CD14-positive monocyte (primary cell): ENCODE measurements at regions not wholly inside any gene's neighbourhood (a gene's known extent, or its start where the extent isn't known, plus 50 kb on each side); places are given as distances from the start of the nearest gene placed in this dataset.

ENCODE experiments used
- DNase-seq, 3 donors: peaks; one replicate each; pipeline ENCODE4 v3.0.0-alpha.2; 2011 to 2022
- H2AFZ ChIP-seq: 2 replicates; pipeline ENCODE4 v1.6.0; 2012; ENCODE audit warnings: mild to moderate bottlenecking, low read depth, low read length, inconsistent platforms; ENCODE audit not compliant: insufficient read depth, poor library complexity, severe bottlenecking
- H3K27ac ChIP-seq, 2 donors: 1 replicate in 1 of 2; 2 replicates in 1 of 2; pipeline ENCODE4 v1.5.1; 2012 to 2013; ENCODE audit warnings: low read length in 2 of 2, control low read depth in 1 of 2, inconsistent platforms in 1 of 2, low read depth in 1 of 2, mild to moderate bottlenecking in 1 of 2
- H3K27me3 ChIP-seq, 2 donors: one replicate each; pipeline versions ENCODE4 v1.6.0 to v1.6.1; 2011 to 2013; ENCODE audit warnings: low read length in 2 of 2; ENCODE audit not compliant: control insufficient read depth in 2 of 2, insufficient read depth in 2 of 2
- H3K36me3 ChIP-seq, 2 donors: replicated peaks in 1 of 2; 1 replicate in 1 of 2; 2 replicates in 1 of 2; pipeline versions ENCODE4 v1.5.1 to v1.6.1; 2012 to 2013; ENCODE audit warnings: low read length in 2 of 2, control low read depth in 1 of 2, inconsistent platforms in 1 of 2, mild to moderate bottlenecking in 1 of 2; ENCODE audit not compliant: insufficient read depth in 2 of 2, control insufficient read depth in 1 of 2
- H3K4me1 ChIP-seq, 2 donors: 1 replicate in 1 of 2; 2 replicates in 1 of 2; pipeline versions ENCODE4 v1.5.1 to v1.6.1; 2012 to 2013; ENCODE audit warnings: low read length in 2 of 2, control low read depth in 1 of 2, inconsistent platforms in 1 of 2, mild to moderate bottlenecking in 1 of 2, moderate library complexity in 1 of 2; ENCODE audit not compliant: insufficient read depth in 2 of 2, control insufficient read depth in 1 of 2
- H3K4me2 ChIP-seq: replicated peaks from 2 replicates; pipeline ENCODE3; 2012; ENCODE audit warnings: low read length, moderate library complexity, mild to moderate bottlenecking; ENCODE audit not compliant: poor library complexity, severe bottlenecking; ENCODE audit errors: extremely low read depth
- H3K4me3 ChIP-seq, 3 experiments: fragments of 200-600 bp in 1 of 3; sonication (generic) in 1 of 3; replicated peaks in 1 of 3; 1 replicate in 2 of 3; 2 replicates in 1 of 3; pipeline ENCODE4 v1.5.1; 2011 to 2013; ENCODE audit warnings: low read length in 3 of 3, mild to moderate bottlenecking in 3 of 3, control low read depth in 2 of 3, low read depth in 2 of 3, inconsistent platforms in 1 of 3, moderate library complexity in 1 of 3
- H3K79me2 ChIP-seq: 2 replicates; pipeline ENCODE4 v1.6.0; 2012; ENCODE audit warnings: mild to moderate bottlenecking, control low read depth, inconsistent platforms, low read length, moderate library complexity; ENCODE audit not compliant: insufficient read depth
- H3K9ac ChIP-seq: 2 replicates; pipeline ENCODE4 v1.6.0; 2017; ENCODE audit warnings: low read length, mild to moderate bottlenecking; ENCODE audit not compliant: insufficient read depth, poor library complexity, severe bottlenecking
- H3K9me3 ChIP-seq, 2 donors: replicated peaks in 1 of 2; 1 replicate in 1 of 2; 2 replicates in 1 of 2; pipeline versions ENCODE4 v1.5.1 to v1.6.1; 2012 to 2013; ENCODE audit warnings: low read length in 2 of 2, control low read depth in 1 of 2; ENCODE audit not compliant: control insufficient read depth in 1 of 2, insufficient read depth in 1 of 2
- H4K20me1 ChIP-seq: 2 replicates; pipeline ENCODE4 v1.6.0; 2012; ENCODE audit warnings: mild to moderate bottlenecking, low read length, control low read depth, moderate library complexity; ENCODE audit not compliant: insufficient read depth
- H3K27ac Mint-ChIP-seq, 7 donors: one replicate each; pipeline ENCODE4 v1.8.0; 2020; ENCODE audit warnings: mild to moderate bottlenecking in 7 of 7, mixed read lengths in 7 of 7, moderate library complexity in 6 of 7, inconsistent platforms in 2 of 7
- H3K27me3 Mint-ChIP-seq, 3 donors: one replicate each; pipeline ENCODE4 v1.8.0; 2021 to 2022; ENCODE audit warnings: low read depth in 3 of 3, mild to moderate bottlenecking in 3 of 3, mixed read lengths in 3 of 3, moderate library complexity in 3 of 3, inconsistent platforms in 1 of 3
- H3K36me3 Mint-ChIP-seq, 2 donors: one replicate each; pipeline ENCODE4 v1.8.0; 2020; ENCODE audit warnings: mixed read lengths in 2 of 2, inconsistent platforms in 1 of 2, mild to moderate bottlenecking in 1 of 2
- H3K4me1 Mint-ChIP-seq: one replicate; pipeline ENCODE4 v1.8.0; 2020; ENCODE audit warnings: mild to moderate bottlenecking, mixed read lengths
- H3K4me3 Mint-ChIP-seq, 2 donors: one replicate each; pipeline ENCODE4 v1.8.0; 2020; ENCODE audit warnings: mild to moderate bottlenecking in 2 of 2, mixed read lengths in 2 of 2, moderate library complexity in 1 of 2
- H3K9me3 Mint-ChIP-seq, 7 donors: one replicate each; pipeline ENCODE4 v1.8.0; 2020 to 2022; ENCODE audit warnings: mixed read lengths in 7 of 7, mild to moderate bottlenecking in 6 of 7, moderate library complexity in 6 of 7, inconsistent platforms in 2 of 7
- CTCF ChIP-seq: fragments of 200-600 bp; IDR thresholded peaks from one replicate; pipeline ENCODE4 v1.8.0; 2022; ENCODE audit warnings: antibody characterized with exemption, mild to moderate bottlenecking
- WGBS: methylation state at CpG from one replicate; pipeline ENCODE4 v1.1.5; 2013; ENCODE audit warnings: missing lambda C conversion rate; ENCODE audit not compliant: insufficient coverage; 5-methylcytosine and 5-hydroxymethylcytosine counted together
- intact Hi-C, 2 donors: fragments of 100-400 bp; cut with micrococcal nuclease; formaldehyde crosslinking; loops; one replicate each; pipeline versions ENCODE4 v1.15.0 to v1.15.1; 2023

GRCh38 chr10:76740514-76740913 is 897.1 kb downstream of the KCNMA1 start:
- no peaks in the 10 kb centered on the region for H3K36me3 Mint-ChIP-seq
- Histone ChIP-seq H3K79me2 (no peaks in the 10 kb centered on the region), H3K27ac (no peak overlapping the region), H2AFZ (no peak overlapping the region), H4K20me1 (no peaks in the 10 kb centered on the region), H3K27me3 (no peaks in the 10 kb centered on the region), H3K36me3 (no peaks in the 10 kb centered on the region), H3K9ac (no peak overlapping the region), H3K4me2 (no peak overlapping the region), H3K9me3 (no peaks in the 10 kb centered on the region), H3K4me3 (no peak overlapping the region), H3K4me1 (no peaks in the 10 kb centered on the region)
- no peak overlapping the region for H3K4me3 Mint-ChIP-seq
- H3K9me3 Mint-ChIP-seq = peaks cover 0 to 3% (median 0%) of the 10 kb centered on the region in 7 donors
- H3K27ac Mint-ChIP-seq = no peak overlapping the region
- no peaks in the 10 kb centered on the region for H3K27me3 Mint-ChIP-seq
- DNase-seq = no peak
- no peaks in the 10 kb centered on the region for H3K4me1 Mint-ChIP-seq
- no peak for TF ChIP-seq CTCF
- intact Hi-C loops = no loop called here

GRCh38 chr10:76738991-76739390 is 898.6 kb downstream of the KCNMA1 start:
- no peaks in the 10 kb centered on the region for H3K27me3 ChIP-seq
- no peak overlapping the region for H3K4me3 Mint-ChIP-seq
- H2AFZ ChIP-seq = no peak overlapping the region
- H3K36me3 ChIP-seq = no peaks in the 10 kb centered on the region
- no peaks in the 10 kb centered on the region for H3K36me3 Mint-ChIP-seq
- H3K9ac ChIP-seq = no peak overlapping the region
- DNase-seq = no peak
- no peaks in the 10 kb centered on the region for H3K79me2 ChIP-seq
- no peaks in the 10 kb centered on the region for H4K20me1 ChIP-seq
- H3K4me1 ChIP-seq = no peaks in the 10 kb centered on the region
- no peaks in the 10 kb centered on the region for H3K4me1 Mint-ChIP-seq
- TF ChIP-seq CTCF = no peak
- peaks cover 0 to 3% (median 0%) of the 10 kb centered on the region in 7 donors for H3K9me3 Mint-ChIP-seq
- H3K9me3 ChIP-seq = no peaks in the 10 kb centered on the region
- H3K27me3 Mint-ChIP-seq = no peaks in the 10 kb centered on the region
- H3K27ac ChIP-seq = no peak overlapping the region
- H3K4me2 ChIP-seq = no peak overlapping the region
- H3K27ac Mint-ChIP-seq = no peak overlapping the region
- H3K4me3 ChIP-seq = no peak overlapping the region
- 87% methylated on average over 2 of the region's 3 CpGs for WGBS
- intact Hi-C loops = no loop called here
